ENCODE measurements at regions not wholly inside any gene's neighbourhood (a gene's known extent, or its start where the extent isn't known, plus 50 kb on each side); places are given as distances from the start of the nearest gene placed in this dataset.

GRCh38 chr6:8200255-8200654 lies 97.9 kb upstream of the EEF1E1 start:
- no peaks in the 10 kb centered on the region for H3K36me3 ChIP-seq (ENCODE audit: insufficient read depth, low read length)
- no peak overlapping the region for H3K4me2 ChIP-seq (ENCODE audit: low read depth, low read length, poor library complexity, severe bottlenecking)
- no peaks in the 10 kb centered on the region for H3K79me2 ChIP-seq (ENCODE audit: insufficient read depth, low read length)
- no peaks in the 10 kb centered on the region for H3K4me1 ChIP-seq (ENCODE audit: insufficient read depth, low read length, poor library complexity, severe bottlenecking)
- no peaks in the 10 kb centered on the region for H3F3A ChIP-seq (ENCODE audit: low read depth)
- H3K9me3 ChIP-seq (ENCODE audit: insufficient read depth, low read depth, low read length) = no peaks in the 10 kb centered on the region
- no peaks in the 10 kb centered on the region for H3K9me2 ChIP-seq (replicated peaks; ENCODE audit: low read depth, low read length)
- H3K9ac ChIP-seq (ENCODE audit: low read depth, low read length, poor library complexity, severe bottlenecking) = no peak overlapping the region
- no peaks in the 10 kb centered on the region for H3K27me3 ChIP-seq (ENCODE audit: insufficient read depth, low read length, poor library complexity, severe bottlenecking)
- H2AFZ ChIP-seq (ENCODE audit: low read length) = no peak overlapping the region
- H3K4me3 ChIP-seq (ENCODE audit: low read length, poor library complexity, severe bottlenecking) = no peak overlapping the region
- TF ChIP-seq EZH2phosphoT487 (IDR thresholded peaks at IDR 0.05; ENCODE audit: borderline replicate concordance) (no peak), CTCF (conservative IDR thresholded peaks at IDR 0.05; ENCODE audit: low read length) (no peak)
- H4K20me1 ChIP-seq (ENCODE audit: insufficient read depth, low read length, poor library complexity, severe bottlenecking) = no peaks in the 10 kb centered on the region

GRCh38 chr6:8195714-8196102 lies 93.4 kb upstream of the EEF1E1 start:
- H3K36me3 ChIP-seq (ENCODE audit: insufficient read depth, low read length) = no peaks in the 10 kb centered on the region
- H3K4me1 ChIP-seq (ENCODE audit: insufficient read depth, low read length, poor library complexity, severe bottlenecking) = no peaks in the 10 kb centered on the region
- H3K79me2 ChIP-seq (ENCODE audit: insufficient read depth, low read length) = no peaks in the 10 kb centered on the region
- H3K9ac ChIP-seq (ENCODE audit: low read depth, low read length, poor library complexity, severe bottlenecking) = no peak overlapping the region
- H3K9me3 ChIP-seq (ENCODE audit: insufficient read depth, low read depth, low read length) = no peaks in the 10 kb centered on the region
- no peak overlapping the region for H3K4me2 ChIP-seq (ENCODE audit: low read depth, low read length, poor library complexity, severe bottlenecking)
- H3K27me3 ChIP-seq (ENCODE audit: insufficient read depth, low read length, poor library complexity, severe bottlenecking) = no peaks in the 10 kb centered on the region
- H3F3A ChIP-seq (ENCODE audit: low read depth) = no peaks in the 10 kb centered on the region
- TF ChIP-seq EZH2phosphoT487 (IDR thresholded peaks at IDR 0.05; ENCODE audit: borderline replicate concordance) (no peak), CTCF (conservative IDR thresholded peaks at IDR 0.05; ENCODE audit: low read length) (no peak)
- H4K20me1 ChIP-seq (ENCODE audit: insufficient read depth, low read length, poor library complexity, severe bottlenecking) = no peaks in the 10 kb centered on the region
- H3K9me2 ChIP-seq (replicated peaks; ENCODE audit: low read depth, low read length) = no peaks in the 10 kb centered on the region
- H2AFZ ChIP-seq (ENCODE audit: low read length) = no peak overlapping the region
- H3K4me3 ChIP-seq (ENCODE audit: low read length, poor library complexity, severe bottlenecking) = no peak overlapping the region

GRCh38 chr6:8195040-8195713 lies 92.8 kb upstream of the EEF1E1 start:
- Histone ChIP-seq H3F3A (ENCODE audit: low read depth) (no peaks in the 10 kb centered on the region), H3K9me2 (replicated peaks; ENCODE audit: low read depth, low read length) (no peaks in the 10 kb centered on the region), H3K36me3 (ENCODE audit: insufficient read depth, low read length) (no peaks in the 10 kb centered on the region), H2AFZ (ENCODE audit: low read length) (no peak overlapping the region), H3K9me3 (ENCODE audit: insufficient read depth, low read depth, low read length) (no peaks in the 10 kb centered on the region), H3K4me1 (ENCODE audit: insufficient read depth, low read length, poor library complexity, severe bottlenecking) (no peaks in the 10 kb centered on the region), H3K9ac (ENCODE audit: low read depth, low read length, poor library complexity, severe bottlenecking) (no peak overlapping the region), H3K27me3 (ENCODE audit: insufficient read depth, low read length, poor library complexity, severe bottlenecking) (no peaks in the 10 kb centered on the region), H3K4me2 (ENCODE audit: low read depth, low read length, poor library complexity, severe bottlenecking) (no peak overlapping the region), H3K79me2 (ENCODE audit: insufficient read depth, low read length) (no peaks in the 10 kb centered on the region), H3K4me3 (ENCODE audit: low read length, poor library complexity, severe bottlenecking) (no peak overlapping the region), H4K20me1 (ENCODE audit: insufficient read depth, low read length, poor library complexity, severe bottlenecking) (no peaks in the 10 kb centered on the region)
- peak; percentile 51 for TF ChIP-seq CTCF (conservative IDR thresholded peaks at IDR 0.05; ENCODE audit: low read length)
- TF ChIP-seq EZH2phosphoT487 (IDR thresholded peaks at IDR 0.05; ENCODE audit: borderline replicate concordance) = no peak
